SIG-M5 (cell line): ENCODE measurements at regions not wholly inside any gene's neighbourhood (a gene's known extent, or its start where the extent isn't known, plus 50 kb on each side); places are given as distances from the start of the nearest gene placed in this dataset.
"Not testable (repeated sequence)": the region's sequence is repeated elsewhere in the genome, so short reads cannot be mapped to it uniquely, and the experiment has no call there.

Source experiments
- DNase-seq: peaks from one replicate; lab custom pipeline; 2025; lab: John Stamatoyannopoulos, UW

- DNase-seq = no peak
Measured at GRCh38 chr5:67770431-67771025, 445.0 kb upstream of the PIK3R1 start.

- DNase-seq = no peak
Measured at GRCh38 chr5:67765697-67766096, 449.9 kb upstream of the PIK3R1 start.

- not testable (repeated sequence) for DNase-seq
Measured at GRCh38 chr5:67757771-67758170, 457.8 kb upstream of the PIK3R1 start.

GRCh38 chr5:67752357-67752708, 463.2 kb upstream of the PIK3R1 start:
- no peak for DNase-seq

GRCh38 chr5:67748165-67748690, 467.3 kb upstream of the PIK3R1 start:
- DNase-seq = no peak

GRCh38 chr5:67747096-67747495, 468.5 kb upstream of the PIK3R1 start:
- DNase-seq = no peak

GRCh38 chr5:67746608-67747007, 468.9 kb upstream of the PIK3R1 start:
- not testable (repeated sequence) for DNase-seq

- no peak for DNase-seq
Measured at GRCh38 chr5:67746103-67746502, 469.5 kb upstream of the PIK3R1 start.

- no peak for DNase-seq
Measured at GRCh38 chr5:67732921-67733320, 482.6 kb upstream of the PIK3R1 start.

GRCh38 chr5:67732471-67732870, 483.1 kb upstream of the PIK3R1 start:
- DNase-seq = no peak

GRCh38 chr5:67731886-67732285, 483.7 kb upstream of the PIK3R1 start:
- DNase-seq = no peak

- no peak for DNase-seq
Measured at GRCh38 chr5:67730917-67731474, 484.6 kb upstream of the PIK3R1 start.

- DNase-seq = no peak
Measured at GRCh38 chr5:67728326-67728890, 487.1 kb upstream of the PIK3R1 start.

GRCh38 chr5:67725604-67726003, 490.0 kb upstream of the PIK3R1 start:
- no peak for DNase-seq

- no peak for DNase-seq
Measured at GRCh38 chr5:67724412-67725135, 491.0 kb upstream of the PIK3R1 start.

GRCh38 chr5:67723873-67724272, 491.7 kb upstream of the PIK3R1 start:
- no peak for DNase-seq

- not testable (repeated sequence) for DNase-seq
Measured at GRCh38 chr5:67722582-67722981, 493.0 kb upstream of the PIK3R1 start.

GRCh38 chr5:67720162-67720772, 495.3 kb upstream of the PIK3R1 start:
- DNase-seq = no peak

GRCh38 chr5:67702008-67702407, 505.4 kb upstream of the CD180 start:
- no peak for DNase-seq

GRCh38 chr5:67699560-67699959, 503.0 kb upstream of the CD180 start:
- DNase-seq = no peak

GRCh38 chr5:67696446-67696845, 499.8 kb upstream of the CD180 start:
- DNase-seq = no peak

- DNase-seq = no peak
Measured at GRCh38 chr5:67695369-67695768, 498.8 kb upstream of the CD180 start.

GRCh38 chr5:67694810-67695191, 498.2 kb upstream of the CD180 start:
- DNase-seq = no peak
